H9 (cell line): ENCODE measurements at regions not wholly inside any gene's neighbourhood (a gene's known extent, or its start where the extent isn't known, plus 50 kb on each side); places are given as distances from the start of the nearest gene placed in this dataset.

ENCODE experiments used
- DNase-seq: peaks from one replicate; pipeline ENCODE4 v3.0.0-alpha.2; 2017
- H2AFZ ChIP-seq: one replicate; pipeline ENCODE4 v1.6.1; 2013; ENCODE audit warnings: mild to moderate bottlenecking, low read length, control low read depth, moderate library complexity
- H2AK5ac ChIP-seq: 2 replicates; pipeline ENCODE4 v1.6.1; 2013; ENCODE audit warnings: low read length, control low read depth, mixed read lengths; ENCODE audit not compliant: insufficient read length
- H2BK120ac ChIP-seq: one replicate; pipeline ENCODE4 v1.6.1; 2013; ENCODE audit warnings: low read depth, mild to moderate bottlenecking, low read length, control low read depth, inconsistent platforms; ENCODE audit not compliant: poor library complexity, severe bottlenecking
- H2BK12ac ChIP-seq: 2 replicates; pipeline ENCODE4 v1.6.1; 2013; ENCODE audit warnings: low read length, control low read depth, mixed read lengths, low read depth; ENCODE audit not compliant: insufficient read length
- H2BK15ac ChIP-seq: 2 replicates; pipeline ENCODE4 v1.6.1; 2013; ENCODE audit warnings: low read depth, low read length, control low read depth
- H2BK20ac ChIP-seq: one replicate; pipeline ENCODE4 v1.6.1; 2013; ENCODE audit warnings: low read depth, mild to moderate bottlenecking, low read length, control low read depth, inconsistent platforms; ENCODE audit not compliant: poor library complexity, severe bottlenecking
- H2BK5ac ChIP-seq: 2 replicates; pipeline ENCODE4 v1.6.1; 2013; ENCODE audit warnings: low read length, control low read depth, mixed read lengths; ENCODE audit not compliant: insufficient read length
- H3K14ac ChIP-seq: 2 replicates; pipeline ENCODE4 v1.6.1; 2013; ENCODE audit warnings: low read length, control low read depth; ENCODE audit not compliant: insufficient read depth
- H3K18ac ChIP-seq: 2 replicates; pipeline ENCODE4 v1.6.1; 2013; ENCODE audit warnings: low read depth, mild to moderate bottlenecking, mixed read lengths, low read length, control low read depth; ENCODE audit not compliant: insufficient read length
- H3K23ac ChIP-seq: 2 replicates; pipeline ENCODE4 v1.6.1; 2013; ENCODE audit warnings: low read length, control low read depth, mixed read lengths, low read depth; ENCODE audit not compliant: insufficient read length
- H3K23me2 ChIP-seq: 2 replicates; pipeline ENCODE4 v1.6.1; 2013; ENCODE audit warnings: low read depth, mild to moderate bottlenecking, mixed read lengths, low read length, control low read depth; ENCODE audit not compliant: insufficient read length, poor library complexity, severe bottlenecking
- H3K27ac ChIP-seq: 2 replicates; pipeline ENCODE4 v1.5.1; 2013; ENCODE audit warnings: low read length, control low read depth, mixed read lengths, low read depth; ENCODE audit not compliant: insufficient read length
- H3K27me3 ChIP-seq: 2 replicates; pipeline ENCODE4 v1.6.1; 2013; ENCODE audit warnings: low read length, control low read depth, inconsistent platforms; ENCODE audit not compliant: insufficient read depth
- H3K4ac ChIP-seq: 2 replicates; pipeline ENCODE4 v1.6.1; 2013; ENCODE audit warnings: low read depth, mild to moderate bottlenecking, control low read depth, inconsistent platforms, low read length, moderate library complexity
- H3K4me1 ChIP-seq: 2 replicates; pipeline ENCODE4 v1.6.1; 2013; ENCODE audit warnings: low read length, control low read depth, inconsistent platforms; ENCODE audit not compliant: insufficient read depth
- H3K4me2 ChIP-seq: 2 replicates; pipeline ENCODE4 v1.6.1; 2013; ENCODE audit warnings: low read length, control low read depth, mixed read lengths; ENCODE audit not compliant: insufficient read length, insufficient read depth
- H3K56ac ChIP-seq: 2 replicates; pipeline ENCODE4 v1.6.1; 2013; ENCODE audit warnings: low read depth, mild to moderate bottlenecking, mixed read lengths, low read length, control low read depth; ENCODE audit not compliant: insufficient read length
- H3K79me1 ChIP-seq: 2 replicates; pipeline ENCODE4 v1.6.1; 2013; ENCODE audit warnings: low read depth, mild to moderate bottlenecking, moderate library complexity, low read length, control low read depth, inconsistent platforms; ENCODE audit not compliant: insufficient read depth, poor library complexity, severe bottlenecking
- H3K79me2 ChIP-seq: 2 replicates; pipeline ENCODE4 v1.6.1; 2013; ENCODE audit warnings: low read length, control low read depth, inconsistent platforms; ENCODE audit not compliant: insufficient read depth
- H3K9ac ChIP-seq: 2 replicates; pipeline ENCODE4 v1.6.1; 2013; ENCODE audit warnings: low read length, control low read depth, mixed read lengths; ENCODE audit not compliant: insufficient read length; ENCODE audit errors: extremely low read depth
- H3K9me3 ChIP-seq: one replicate; pipeline ENCODE4 v1.6.1; 2013; ENCODE audit warnings: low read depth, low read length, inconsistent platforms; ENCODE audit not compliant: control insufficient read depth
- H3T11ph ChIP-seq: one replicate; pipeline ENCODE4 v1.6.1; 2013; ENCODE audit warnings: mild to moderate bottlenecking, low read length, control low read depth, inconsistent platforms
- H4K20me1 ChIP-seq: one replicate; pipeline ENCODE4 v1.6.1; 2013; ENCODE audit not compliant: control insufficient read depth, insufficient read length, insufficient read depth
- H4K5ac ChIP-seq: 2 replicates; pipeline ENCODE4 v1.6.1; 2013; ENCODE audit warnings: low read depth, mild to moderate bottlenecking, mixed read lengths, low read length, control low read depth; ENCODE audit not compliant: insufficient read length
- H4K8ac ChIP-seq: replicated peaks from 2 replicates; pipeline ENCODE4 v1.6.1; 2013; ENCODE audit warnings: low read length, control low read depth, mixed read lengths, low read depth; ENCODE audit not compliant: insufficient read length
- H4K91ac ChIP-seq: 2 replicates; pipeline ENCODE4 v1.6.1; 2013; ENCODE audit warnings: low read depth, mild to moderate bottlenecking, moderate library complexity, mixed read lengths, low read length, control low read depth; ENCODE audit not compliant: insufficient read length
- H3K27ac Mint-ChIP-seq, 3 experiments: 2 replicates in 2 of 3; 3 replicates in 1 of 3; pipeline ENCODE4 v1.8.0; 2020 to 2021; ENCODE audit warnings: mixed read lengths in 3 of 3, mild to moderate bottlenecking in 1 of 3, moderate library complexity in 1 of 3
- H3K27me3 Mint-ChIP-seq: 2 replicates; pipeline ENCODE4 v1.8.0; 2021; ENCODE audit warnings: low read depth, mild to moderate bottlenecking, moderate library complexity, mixed read lengths
- H3K36me3 Mint-ChIP-seq, 3 experiments: 2 replicates in 2 of 3; 3 replicates in 1 of 3; pipeline ENCODE4 v1.8.0; 2020 to 2021; ENCODE audit warnings: low read depth in 3 of 3, mixed read lengths in 3 of 3; ENCODE audit not compliant: insufficient read depth in 1 of 3
- H3K4me1 Mint-ChIP-seq, 2 experiments: 2 replicates each; pipeline ENCODE4 v1.8.0; 2020; ENCODE audit warnings: mixed read lengths in 2 of 2
- H3K4me3 Mint-ChIP-seq, 2 experiments: 2 replicates in 1 of 2; 3 replicates in 1 of 2; pipeline ENCODE4 v1.8.0; 2020 to 2021; ENCODE audit warnings: mild to moderate bottlenecking in 2 of 2, mixed read lengths in 2 of 2, moderate library complexity in 1 of 2
- H3K9me3 Mint-ChIP-seq, 2 experiments: 2 replicates in 1 of 2; 3 replicates in 1 of 2; pipeline ENCODE4 v1.8.0; 2020; ENCODE audit warnings: mild to moderate bottlenecking in 2 of 2, mixed read lengths in 2 of 2, moderate library complexity in 1 of 2
- WGBS: extraction: QIAGEN DNeasy Blood & Tissue Kit; methylation state at CpG from one replicate; pipeline ENCODE4 v1.1.7; 2013; ENCODE audit warnings: missing lambda C conversion rate, low lambda C conversion rate, mixed read lengths; ENCODE audit not compliant: insufficient read length; ENCODE audit errors: extremely low coverage; 5-methylcytosine and 5-hydroxymethylcytosine counted together
- TF ChIP-seq, protein P1 (sequence below): fragments of 200-600 bp; sonication (generic); conservative IDR thresholded peaks from 3 replicates; pipeline ENCODE4 v1.8.0; 2021; ENCODE audit warnings: antibody characterized with exemption, mild to moderate bottlenecking

DNA sequence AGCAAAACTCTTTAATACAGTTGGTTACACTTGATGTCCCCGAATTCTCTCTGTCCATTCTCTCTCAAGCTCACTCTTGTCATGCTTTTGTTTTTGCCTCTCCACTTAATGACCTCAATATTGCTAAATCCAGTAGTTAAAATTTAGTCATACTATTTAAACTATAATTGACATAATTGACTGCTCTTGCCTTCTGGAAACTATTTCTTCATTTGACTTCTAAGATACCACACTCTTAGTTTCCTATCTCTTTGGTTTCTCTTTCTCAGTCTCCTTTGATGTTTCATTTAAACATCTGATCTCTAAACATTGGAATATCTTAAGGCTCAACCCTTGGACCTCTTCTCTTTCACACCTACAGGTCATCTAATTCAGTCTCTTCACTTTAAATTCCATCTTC is 211.3 kb downstream of the COG6 start:
- no peak overlapping the region for H2BK20ac ChIP-seq
- H3K79me2 ChIP-seq = no peaks in the 10 kb centered on the region
- no peak overlapping the region for H4K91ac ChIP-seq
- no peaks in the 10 kb centered on the region for H3K23me2 ChIP-seq
- H3K56ac ChIP-seq = no peak overlapping the region
- H3K27me3 ChIP-seq = no peaks in the 10 kb centered on the region
- no peaks in the 10 kb centered on the region for H3K4me1 ChIP-seq
- Mint-ChIP-seq H3K36me3 (no peaks in the 10 kb centered on the region), H3K4me3 (no peak overlapping the region; a peak in 1 of 5 replicates), H3K4me1 (peaks cover 0 to 4% of the 10 kb centered on the region in 2 experiments; a peak in 1 of 4 replicates), H3K27ac (no peak overlapping the region), H3K27me3 (no peaks in the 10 kb centered on the region), H3K9me3 (no peaks in the 10 kb centered on the region)
- no peak overlapping the region for H3K4ac ChIP-seq
- TF ChIP-seq, protein P1, sequence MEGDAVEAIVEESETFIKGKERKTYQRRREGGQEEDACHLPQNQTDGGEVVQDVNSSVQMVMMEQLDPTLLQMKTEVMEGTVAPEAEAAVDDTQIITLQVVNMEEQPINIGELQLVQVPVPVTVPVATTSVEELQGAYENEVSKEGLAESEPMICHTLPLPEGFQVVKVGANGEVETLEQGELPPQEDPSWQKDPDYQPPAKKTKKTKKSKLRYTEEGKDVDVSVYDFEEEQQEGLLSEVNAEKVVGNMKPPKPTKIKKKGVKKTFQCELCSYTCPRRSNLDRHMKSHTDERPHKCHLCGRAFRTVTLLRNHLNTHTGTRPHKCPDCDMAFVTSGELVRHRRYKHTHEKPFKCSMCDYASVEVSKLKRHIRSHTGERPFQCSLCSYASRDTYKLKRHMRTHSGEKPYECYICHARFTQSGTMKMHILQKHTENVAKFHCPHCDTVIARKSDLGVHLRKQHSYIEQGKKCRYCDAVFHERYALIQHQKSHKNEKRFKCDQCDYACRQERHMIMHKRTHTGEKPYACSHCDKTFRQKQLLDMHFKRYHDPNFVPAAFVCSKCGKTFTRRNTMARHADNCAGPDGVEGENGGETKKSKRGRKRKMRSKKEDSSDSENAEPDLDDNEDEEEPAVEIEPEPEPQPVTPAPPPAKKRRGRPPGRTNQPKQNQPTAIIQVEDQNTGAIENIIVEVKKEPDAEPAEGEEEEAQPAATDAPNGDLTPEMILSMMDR = no peak
- no peak overlapping the region for H3K14ac ChIP-seq
- no peak overlapping the region for H2BK120ac ChIP-seq
- H3T11ph ChIP-seq = no peak overlapping the region
- H3K9me3 ChIP-seq = no peaks in the 10 kb centered on the region
- no peaks in the 10 kb centered on the region for H4K20me1 ChIP-seq
- H2BK15ac ChIP-seq = no peak overlapping the region
- H2AK5ac ChIP-seq = no peak overlapping the region
- H4K5ac ChIP-seq = no peak overlapping the region
- H2BK5ac ChIP-seq = no peak overlapping the region
- H3K23ac ChIP-seq = no peak overlapping the region
- WGBS = no CpG with 5 or more reads among the region's 1 CpG
- H3K27ac ChIP-seq = no peak overlapping the region
- no peak overlapping the region for H2BK12ac ChIP-seq
- DNase-seq = no peak
- no peak overlapping the region for H3K18ac ChIP-seq
- no peak overlapping the region for H3K9ac ChIP-seq
- H4K8ac ChIP-seq = no peak overlapping the region
- no peaks in the 10 kb centered on the region for H3K79me1 ChIP-seq
- no peak overlapping the region for H3K4me2 ChIP-seq
- H2AFZ ChIP-seq = no peak overlapping the region
